ENCODE measurements at regions not wholly inside any gene's neighbourhood (a gene's known extent, or its start where the extent isn't known, plus 50 kb on each side); places are given as distances from the start of the nearest gene placed in this dataset.

GRCh38 chr20:40241596-40242343, 447.3 kb downstream of the MAFB start:
- H3K4me3 Mint-ChIP-seq, result no peak overlapping the region
- CTCF ChIA-PET, result no interaction called here

GRCh38 chr20:40238511-40238910, 450.5 kb downstream of the MAFB start:
- H3K4me3 Mint-ChIP-seq, result no peak overlapping the region
- CTCF ChIA-PET, result no interaction called here
- Histone ChIP-seq H3K4me3 (ENCODE audit: low read length) (no peak overlapping the region), H3K36me3 (ENCODE audit: insufficient read depth, low read length) (no peaks in the 10 kb centered on the region), H3K9me3 (ENCODE audit: low read length) (no peaks in the 10 kb centered on the region), H3K4me1 (ENCODE audit: insufficient read depth, low read length) (no peaks in the 10 kb centered on the region), H3K27ac (ENCODE audit: low read depth, low read length) (no peak overlapping the region), H3K27me3 (ENCODE audit: insufficient read depth, low read length, poor library complexity, severe bottlenecking) (no peaks in the 10 kb centered on the region)
- POLR2A ChIA-PET, result no interaction called here
- H3K4me1 Mint-ChIP-seq, result no peaks in the 10 kb centered on the region
- H3K27me3 Mint-ChIP-seq, result peaks cover 2 to 8% of the 10 kb centered on the region in 2 donors
- H3K9me3 Mint-ChIP-seq, result peaks cover 0 to 5% (median 0%) of the 10 kb centered on the region in 5 donors
- H3K27ac Mint-ChIP-seq, result no peak overlapping the region
- DNase-seq, result no peak
- no peaks in the 10 kb centered on the region for H3K36me3 Mint-ChIP-seq

More at GRCh38 chr20:40241596-40242343, 447.3 kb downstream of the MAFB start:
- H3K27ac ChIP-seq (ENCODE audit: low read depth, low read length), result no peak overlapping the region
- H3K4me3 ChIP-seq (ENCODE audit: low read length), result no peak overlapping the region
- Mint-ChIP-seq H3K36me3 (no peaks in the 10 kb centered on the region), H3K4me1 (no peaks in the 10 kb centered on the region), H3K27me3 (peaks cover 3 to 8% of the 10 kb centered on the region in 2 donors), H3K9me3 (peaks cover 0 to 5% (median 0%) of the 10 kb centered on the region in 5 donors), H3K27ac (no peak overlapping the region)
- no peak for DNase-seq
- POLR2A ChIA-PET, result no interaction called here
- no peaks in the 10 kb centered on the region for H3K9me3 ChIP-seq (ENCODE audit: low read length)
- no peaks in the 10 kb centered on the region for H3K27me3 ChIP-seq (ENCODE audit: insufficient read depth, low read length, poor library complexity, severe bottlenecking)
- no peaks in the 10 kb centered on the region for H3K36me3 ChIP-seq (ENCODE audit: insufficient read depth, low read length)
- H3K4me1 ChIP-seq (ENCODE audit: insufficient read depth, low read length), result no peaks in the 10 kb centered on the region

- H3K27me3 Mint-ChIP-seq, result no peaks in the 10 kb centered on the region
- Histone ChIP-seq H3K27me3 (ENCODE audit: insufficient read depth, low read length, poor library complexity, severe bottlenecking) (no peaks in the 10 kb centered on the region), H3K9me3 (ENCODE audit: low read length) (no peaks in the 10 kb centered on the region), H3K36me3 (ENCODE audit: insufficient read depth, low read length) (no peaks in the 10 kb centered on the region), H3K4me3 (ENCODE audit: low read length) (no peak overlapping the region), H3K27ac (ENCODE audit: low read depth, low read length) (no peak overlapping the region), H3K4me1 (ENCODE audit: insufficient read depth, low read length) (no peaks in the 10 kb centered on the region)
- ChIA-PET CTCF (no interaction called here), POLR2A (no interaction called here)
- H3K27ac Mint-ChIP-seq, result no peak overlapping the region
- H3K4me3 Mint-ChIP-seq, result no peak overlapping the region
- DNase-seq, result no peak
- no peaks in the 10 kb centered on the region for H3K9me3 Mint-ChIP-seq
- H3K36me3 Mint-ChIP-seq, result no peaks in the 10 kb centered on the region
- H3K4me1 Mint-ChIP-seq, result no peaks in the 10 kb centered on the region
These were observed 454.4 kb downstream of the MAFB start for GRCh38 chr20:40234593-40234992.

GRCh38 chr20:40233406-40233805, 455.6 kb downstream of the MAFB start:
- H3K27me3 Mint-ChIP-seq, result peaks cover 0 to 1% of the 10 kb centered on the region in 2 donors
- no peak overlapping the region for H3K4me3 Mint-ChIP-seq

GRCh38 chr20:40232756-40233155, 456.3 kb downstream of the MAFB start:
- Mint-ChIP-seq H3K27me3 (peaks cover 0 to 3% of the 10 kb centered on the region in 2 donors), H3K4me3 (no peak overlapping the region), H3K4me1 (no peaks in the 10 kb centered on the region), H3K27ac (no peak overlapping the region), H3K36me3 (no peaks in the 10 kb centered on the region), H3K9me3 (no peaks in the 10 kb centered on the region)
- DNase-seq, result no peak
- H3K4me1 ChIP-seq (ENCODE audit: insufficient read depth, low read length), result no peaks in the 10 kb centered on the region
- H3K4me3 ChIP-seq (ENCODE audit: low read length), result no peak overlapping the region
- ChIA-PET CTCF (no interaction called here), POLR2A (no interaction called here)
- H3K36me3 ChIP-seq (ENCODE audit: insufficient read depth, low read length), result no peaks in the 10 kb centered on the region
- no peaks in the 10 kb centered on the region for H3K27me3 ChIP-seq (ENCODE audit: insufficient read depth, low read length, poor library complexity, severe bottlenecking)
- no peaks in the 10 kb centered on the region for H3K9me3 ChIP-seq (ENCODE audit: low read length)
- H3K27ac ChIP-seq (ENCODE audit: low read depth, low read length), result no peak overlapping the region

More at GRCh38 chr20:40233406-40233805, 455.6 kb downstream of the MAFB start:
- Histone ChIP-seq H3K4me1 (ENCODE audit: insufficient read depth, low read length) (no peaks in the 10 kb centered on the region), H3K9me3 (ENCODE audit: low read length) (no peaks in the 10 kb centered on the region), H3K27ac (ENCODE audit: low read depth, low read length) (no peak overlapping the region), H3K4me3 (ENCODE audit: low read length) (no peak overlapping the region), H3K27me3 (ENCODE audit: insufficient read depth, low read length, poor library complexity, severe bottlenecking) (no peaks in the 10 kb centered on the region), H3K36me3 (ENCODE audit: insufficient read depth, low read length) (no peaks in the 10 kb centered on the region)
- ChIA-PET CTCF (no interaction called here), POLR2A (no interaction called here)
- Mint-ChIP-seq H3K36me3 (no peaks in the 10 kb centered on the region), H3K4me1 (no peaks in the 10 kb centered on the region), H3K27ac (no peak overlapping the region), H3K9me3 (no peaks in the 10 kb centered on the region)
- no peak for DNase-seq

GRCh38 chr20:40232273-40232672, 456.8 kb downstream of the MAFB start:
- no peak overlapping the region for H3K27ac Mint-ChIP-seq
- no peaks in the 10 kb centered on the region for H3K36me3 Mint-ChIP-seq
- POLR2A ChIA-PET, result no interaction called here
- H3K4me3 Mint-ChIP-seq, result no peak overlapping the region
- no peaks in the 10 kb centered on the region for H3K9me3 Mint-ChIP-seq
- no peak for DNase-seq
- Histone ChIP-seq H3K9me3 (ENCODE audit: low read length) (no peaks in the 10 kb centered on the region), H3K36me3 (ENCODE audit: insufficient read depth, low read length) (no peaks in the 10 kb centered on the region), H3K27me3 (ENCODE audit: insufficient read depth, low read length, poor library complexity, severe bottlenecking) (no peaks in the 10 kb centered on the region), H3K4me1 (ENCODE audit: insufficient read depth, low read length) (no peaks in the 10 kb centered on the region), H3K27ac (ENCODE audit: low read depth, low read length) (no peak overlapping the region), H3K4me3 (ENCODE audit: low read length) (no peak overlapping the region)
- peaks cover 0 to 3% of the 10 kb centered on the region in 2 donors for H3K27me3 Mint-ChIP-seq
- H3K4me1 Mint-ChIP-seq, result no peaks in the 10 kb centered on the region
- CTCF ChIA-PET, result no interaction called here

GRCh38 chr20:40230486-40230885, 458.6 kb downstream of the MAFB start:
- H3K36me3 Mint-ChIP-seq, result no peaks in the 10 kb centered on the region
- H3K27ac Mint-ChIP-seq, result no peak overlapping the region
- Histone ChIP-seq H3K27ac (ENCODE audit: low read depth, low read length) (no peak overlapping the region), H3K27me3 (ENCODE audit: insufficient read depth, low read length, poor library complexity, severe bottlenecking) (no peaks in the 10 kb centered on the region), H3K4me1 (ENCODE audit: insufficient read depth, low read length) (no peaks in the 10 kb centered on the region), H3K9me3 (ENCODE audit: low read length) (no peaks in the 10 kb centered on the region), H3K4me3 (ENCODE audit: low read length) (no peak overlapping the region), H3K36me3 (ENCODE audit: insufficient read depth, low read length) (no peaks in the 10 kb centered on the region)
- no peaks in the 10 kb centered on the region for H3K4me1 Mint-ChIP-seq
- H3K9me3 Mint-ChIP-seq, result no peaks in the 10 kb centered on the region
- peaks cover 0 to 3% of the 10 kb centered on the region in 2 donors for H3K27me3 Mint-ChIP-seq
- no peak overlapping the region for H3K4me3 Mint-ChIP-seq
- DNase-seq, result no peak
- CTCF ChIA-PET, result no interaction called here
- POLR2A ChIA-PET, result no interaction called here

GRCh38 chr20:40225596-40225995, 463.4 kb downstream of the MAFB start:
- H3K36me3 Mint-ChIP-seq, result no peaks in the 10 kb centered on the region
- no peak overlapping the region for H3K27ac ChIP-seq (ENCODE audit: low read depth, low read length)
- no peaks in the 10 kb centered on the region for H3K36me3 ChIP-seq (ENCODE audit: insufficient read depth, low read length)
- no peaks in the 10 kb centered on the region for H3K9me3 ChIP-seq (ENCODE audit: low read length)
- no peaks in the 10 kb centered on the region for H3K4me1 Mint-ChIP-seq
- H3K9me3 Mint-ChIP-seq, result no peaks in the 10 kb centered on the region
- ChIA-PET POLR2A (no interaction called here), CTCF (no interaction called here)
- H3K4me1 ChIP-seq (ENCODE audit: insufficient read depth, low read length), result no peaks in the 10 kb centered on the region
- H3K4me3 Mint-ChIP-seq, result no peak overlapping the region
- no peak for DNase-seq
- no peak overlapping the region for H3K4me3 ChIP-seq (ENCODE audit: low read length)
- H3K27me3 ChIP-seq (ENCODE audit: insufficient read depth, low read length, poor library complexity, severe bottlenecking), result no peaks in the 10 kb centered on the region
- no peak overlapping the region for H3K27ac Mint-ChIP-seq
- H3K27me3 Mint-ChIP-seq, result peaks cover 0 to 4% of the 10 kb centered on the region in 2 donors
